ENCODE measurements at regions not wholly inside any gene's neighbourhood (a gene's known extent, or its start where the extent isn't known, plus 50 kb on each side); places are given as distances from the start of the nearest gene placed in this dataset.

- Histone ChIP-seq H3K4me3 (ENCODE audit: control insufficient read depth in 1 of 7, extremely low read depth in 1 of 7, insufficient read depth in 4 of 7, low read depth in 2 of 7, low read length in 6 of 7) (no peak overlapping the region), H3K27me3 (replicated peaks in 2 of 5; ENCODE audit: control insufficient read depth in 4 of 5, insufficient read depth in 5 of 5, low read length in 4 of 5) (peaks cover 0 to 36% (median 19%) of the 10 kb centered on the region in 5 experiments), H3K4me1 (ENCODE audit: control extremely low read depth in 1 of 4, control insufficient read depth in 4 of 4, insufficient read depth in 4 of 4, low read length in 3 of 4) (peaks cover 0 to 1% (median 0%) of the 10 kb centered on the region in 4 experiments), H3K27ac (ENCODE audit: insufficient read depth in 1 of 2, low read depth in 1 of 2, low read length in 2 of 2, poor library complexity in 1 of 2, severe bottlenecking in 2 of 2) (no peak overlapping the region), H3K9me3 (ENCODE audit: control extremely low read depth in 1 of 5, control insufficient read depth in 4 of 5, insufficient read depth in 2 of 5, low read depth in 1 of 5, low read length in 4 of 5) (no peaks in the 10 kb centered on the region), H3K36me3 (ENCODE audit: control insufficient read depth in 4 of 4, insufficient read depth in 4 of 4, low read length in 3 of 4) (no peaks in the 10 kb centered on the region)
- no peak for DNase-seq
- WGBS (ENCODE audit: insufficient coverage), result 96% methylated on average over 9 of the region's 18 CpGs
- ChIA-PET POLR2A (no interaction called here), CTCF (no interaction called here)
These were observed 52.1 kb upstream of the PRR23E start for GRCh38 chr3:127140501-127141460.

- Histone ChIP-seq H3K27me3 (replicated peaks in 2 of 5; ENCODE audit: control insufficient read depth in 4 of 5, insufficient read depth in 5 of 5, low read length in 4 of 5) (peaks cover 0 to 23% (median 13%) of the 10 kb centered on the region in 5 experiments), H3K4me1 (ENCODE audit: control extremely low read depth in 1 of 4, control insufficient read depth in 4 of 4, insufficient read depth in 4 of 4, low read length in 3 of 4) (no peaks in the 10 kb centered on the region), H3K27ac (ENCODE audit: insufficient read depth in 1 of 2, low read depth in 1 of 2, low read length in 2 of 2, poor library complexity in 1 of 2, severe bottlenecking in 2 of 2) (no peak overlapping the region), H3K9me3 (ENCODE audit: control extremely low read depth in 1 of 5, control insufficient read depth in 4 of 5, insufficient read depth in 2 of 5, low read depth in 1 of 5, low read length in 4 of 5) (no peaks in the 10 kb centered on the region), H3K36me3 (ENCODE audit: control insufficient read depth in 4 of 4, insufficient read depth in 4 of 4, low read length in 3 of 4) (no peaks in the 10 kb centered on the region), H3K4me3 (ENCODE audit: control insufficient read depth in 1 of 7, extremely low read depth in 1 of 7, insufficient read depth in 4 of 7, low read depth in 2 of 7, low read length in 6 of 7) (no peak overlapping the region)
- WGBS (ENCODE audit: insufficient coverage), result 82% methylated on average over 17 of the region's 19 CpGs
- POLR2A ChIA-PET, result no interaction called here
- no peak for DNase-seq
- CTCF ChIA-PET, result no interaction called here
These were observed 50.8 kb upstream of the PRR23E start for GRCh38 chr3:127141921-127142730.

Measured in common myeloid progenitor, CD34-positive (primary cell).